ENCODE measurements at regions not wholly inside any gene's neighbourhood (a gene's known extent, or its start where the extent isn't known, plus 50 kb on each side); places are given as distances from the start of the nearest gene placed in this dataset.

GRCh38 chr22:47826016-47826415 lies 1063.6 kb downstream of the TBC1D22A start:
- H3K4me2 ChIP-seq (ENCODE audit: low read length), result no peak overlapping the region
- H3K9me2 ChIP-seq (replicated peaks; ENCODE audit: control insufficient read depth, low read length), result no peaks in the 10 kb centered on the region
- no peaks in the 10 kb centered on the region for H3K79me2 ChIP-seq (ENCODE audit: control insufficient read depth, low read length)
- no peaks in the 10 kb centered on the region for H3K36me3 ChIP-seq (ENCODE audit: control insufficient read depth, low read length)
- H3K27ac ChIP-seq (ENCODE audit: low read depth, low read length), result no peak overlapping the region
- H4K20me1 ChIP-seq (ENCODE audit: control insufficient read depth, insufficient read depth, low read depth, low read length), result no peaks in the 10 kb centered on the region
- H3K4me1 ChIP-seq (ENCODE audit: control insufficient read depth, low read length), result no peaks in the 10 kb centered on the region
- H3F3A ChIP-seq (ENCODE audit: control insufficient read depth, insufficient read depth), result no peaks in the 10 kb centered on the region
- H3K27me3 ChIP-seq (ENCODE audit: control insufficient read depth, low read length), result peaks cover 8% of the 10 kb centered on the region; the same call in 1 of the 2 replicates
- no peak for TF ChIP-seq CTCF (IDR thresholded peaks at IDR 0.05; ENCODE audit: low read depth, low read length, poor library complexity, severe bottlenecking)
- no peak for TF ChIP-seq EZH2phosphoT487 (IDR thresholded peaks at IDR 0.05; ENCODE audit: borderline replicate concordance, low read length)
- no peak overlapping the region for H3K4me3 ChIP-seq (ENCODE audit: low read length)
- H3K9me3 ChIP-seq (ENCODE audit: control insufficient read depth, insufficient read depth, low read length), result no peaks in the 10 kb centered on the region

GRCh38 chr22:47822422-47822821 lies 1060.0 kb downstream of the TBC1D22A start:
- H3K4me1 ChIP-seq (ENCODE audit: control insufficient read depth, low read length), result no peaks in the 10 kb centered on the region
- H3K27ac ChIP-seq (ENCODE audit: low read depth, low read length), result no peak overlapping the region
- no peaks in the 10 kb centered on the region for H3K27me3 ChIP-seq (ENCODE audit: control insufficient read depth, low read length)
- H3K9me3 ChIP-seq (ENCODE audit: control insufficient read depth, insufficient read depth, low read length), result peaks cover 1% of the 10 kb centered on the region; the same call in 1 of the 2 replicates
- TF ChIP-seq EZH2phosphoT487 (IDR thresholded peaks at IDR 0.05; ENCODE audit: borderline replicate concordance, low read length) (no peak), CTCF (IDR thresholded peaks at IDR 0.05; ENCODE audit: low read depth, low read length, poor library complexity, severe bottlenecking) (no peak)
- no peaks in the 10 kb centered on the region for H4K20me1 ChIP-seq (ENCODE audit: control insufficient read depth, insufficient read depth, low read depth, low read length)
- no peak overlapping the region for H3K4me2 ChIP-seq (ENCODE audit: low read length)
- H3K4me3 ChIP-seq (ENCODE audit: low read length), result no peak overlapping the region
- H3F3A ChIP-seq (ENCODE audit: control insufficient read depth, insufficient read depth), result no peaks in the 10 kb centered on the region
- H3K36me3 ChIP-seq (ENCODE audit: control insufficient read depth, low read length), result no peaks in the 10 kb centered on the region
- H3K79me2 ChIP-seq (ENCODE audit: control insufficient read depth, low read length), result no peaks in the 10 kb centered on the region
- no peaks in the 10 kb centered on the region for H3K9me2 ChIP-seq (replicated peaks; ENCODE audit: control insufficient read depth, low read length)

- H3K27me3 ChIP-seq (ENCODE audit: control insufficient read depth, low read length), result no peaks in the 10 kb centered on the region
- no peak overlapping the region for H3K4me2 ChIP-seq (ENCODE audit: low read length)
- no peak overlapping the region for H3K4me3 ChIP-seq (ENCODE audit: low read length)
- no peaks in the 10 kb centered on the region for H3K36me3 ChIP-seq (ENCODE audit: control insufficient read depth, low read length)
- H3K27ac ChIP-seq (ENCODE audit: low read depth, low read length), result no peak overlapping the region
- H3F3A ChIP-seq (ENCODE audit: control insufficient read depth, insufficient read depth), result no peaks in the 10 kb centered on the region
- H3K9me3 ChIP-seq (ENCODE audit: control insufficient read depth, insufficient read depth, low read length), result peaks cover 8% of the 10 kb centered on the region; the same call in 1 of the 2 replicates
- TF ChIP-seq CTCF (IDR thresholded peaks at IDR 0.05; ENCODE audit: low read depth, low read length, poor library complexity, severe bottlenecking) (no peak), EZH2phosphoT487 (IDR thresholded peaks at IDR 0.05; ENCODE audit: borderline replicate concordance, low read length) (no peak)
- H3K9me2 ChIP-seq (replicated peaks; ENCODE audit: control insufficient read depth, low read length), result no peaks in the 10 kb centered on the region
- H3K79me2 ChIP-seq (ENCODE audit: control insufficient read depth, low read length), result no peaks in the 10 kb centered on the region
- H4K20me1 ChIP-seq (ENCODE audit: control insufficient read depth, insufficient read depth, low read depth, low read length), result no peaks in the 10 kb centered on the region
- H3K4me1 ChIP-seq (ENCODE audit: control insufficient read depth, low read length), result no peaks in the 10 kb centered on the region
Measured at GRCh38 chr22:47818496-47818895, 1056.0 kb downstream of the TBC1D22A start.
